DND-41 (cell line): ENCODE measurements at regions not wholly inside any gene's neighbourhood (a gene's known extent, or its start where the extent isn't known, plus 50 kb on each side); places are given as distances from the start of the nearest gene placed in this dataset.

Experiments
- CTCF ChIP-seq: IDR thresholded peaks from 2 replicates; pipeline ENCODE4 v1.5.1; 2012; ENCODE audit warnings: borderline replicate concordance, low read length, moderate library complexity, mild to moderate bottlenecking; ENCODE audit not compliant: poor library complexity, severe bottlenecking; ENCODE audit errors: extremely low read depth
- EZH2 ChIP-seq: IDR thresholded peaks from 3 replicates; pipeline ENCODE4 v1.6.1; 2012; ENCODE audit warnings: borderline replicate concordance, low read depth, mild to moderate bottlenecking, moderate library complexity, low read length, inconsistent platforms; ENCODE audit not compliant: severe bottlenecking

DNA sequence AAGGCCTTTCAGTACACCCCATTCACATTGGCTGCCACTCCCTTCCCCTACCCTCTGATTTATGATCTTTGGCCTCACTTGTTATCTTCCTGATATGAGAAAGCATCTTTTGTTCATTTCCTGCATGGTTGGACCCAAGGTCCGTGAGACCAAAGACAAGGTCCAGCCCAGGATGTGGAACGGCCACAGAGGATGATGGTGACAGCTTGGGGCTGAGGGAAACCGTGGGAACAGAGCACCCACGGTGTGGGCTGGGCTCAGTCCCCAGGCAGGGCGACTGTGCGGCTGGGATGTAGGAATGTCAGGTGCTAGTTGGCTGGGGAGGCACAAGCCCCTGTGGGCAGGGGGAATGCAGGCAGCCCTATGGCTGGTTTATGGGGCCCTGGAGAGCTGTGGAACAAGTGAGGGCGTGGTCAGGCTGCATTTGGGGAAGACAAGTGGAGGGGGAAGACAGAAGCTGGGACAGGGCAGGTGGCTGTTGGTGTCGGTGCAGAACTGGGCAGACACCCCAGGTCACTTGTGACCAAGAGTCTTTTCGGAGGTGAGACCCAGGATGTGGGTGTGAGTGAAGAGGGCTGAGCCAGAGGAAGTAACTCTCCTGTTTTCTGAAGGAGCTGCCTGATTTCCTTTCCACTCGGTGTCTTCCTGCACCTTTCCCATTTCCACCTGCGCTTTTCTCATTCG, 51.7 kb upstream of the IGFBP3 start:
- TF ChIP-seq CTCF = no peak
- TF ChIP-seq EZH2 = no peak
